Activated T-cell treated with anti-CD3 and anti-CD28 coated beads, Interleukin-2, amount 50 U/mL, for 24 hours (primary cell): ENCODE measurements at regions not wholly inside any gene's neighbourhood (a gene's known extent, or its start where the extent isn't known, plus 50 kb on each side); places are given as distances from the start of the nearest gene placed in this dataset.

Source experiments
- DNase-seq: peaks from one replicate; pipeline ENCODE4 v3.0.0-alpha.2; 2020
- H3K27ac Mint-ChIP-seq: 2 replicates; pipeline ENCODE4 v1.8.0; 2020; ENCODE audit warnings: mild to moderate bottlenecking, mixed read lengths
- H3K27me3 Mint-ChIP-seq: 2 replicates; pipeline ENCODE4 v1.8.0; 2020; ENCODE audit warnings: mixed read lengths
- H3K36me3 Mint-ChIP-seq: 2 replicates; pipeline ENCODE4 v1.8.0; 2020; ENCODE audit warnings: low read depth, mixed read lengths
- H3K4me1 Mint-ChIP-seq: 2 replicates; pipeline ENCODE4 v1.8.0; 2020; ENCODE audit warnings: low read depth, mixed read lengths
- H3K4me3 Mint-ChIP-seq: 2 replicates; pipeline ENCODE4 v1.8.0; 2020; ENCODE audit warnings: mild to moderate bottlenecking, moderate library complexity, mixed read lengths
- H3K9me3 Mint-ChIP-seq: 2 replicates; pipeline ENCODE4 v1.8.0; 2020; ENCODE audit warnings: mixed read lengths

GRCh38 chr21:35764586-35764985, 295.7 kb downstream of the SETD4 start:
- H3K9me3 Mint-ChIP-seq: no peaks in the 10 kb centered on the region
- H3K27me3 Mint-ChIP-seq: peaks cover 25% of the 10 kb centered on the region
- H3K4me1 Mint-ChIP-seq: no peaks in the 10 kb centered on the region
- no peak overlapping the region for H3K4me3 Mint-ChIP-seq
- no peak overlapping the region for H3K27ac Mint-ChIP-seq
- DNase-seq: no peak
- H3K36me3 Mint-ChIP-seq: no peaks in the 10 kb centered on the region

GRCh38 chr21:35764077-35764476, 296.2 kb downstream of the SETD4 start:
- Mint-ChIP-seq H3K36me3 (no peaks in the 10 kb centered on the region), H3K4me1 (no peaks in the 10 kb centered on the region), H3K27me3 (peaks cover 28% of the 10 kb centered on the region), H3K9me3 (no peaks in the 10 kb centered on the region), H3K4me3 (no peak overlapping the region), H3K27ac (no peak overlapping the region)
- DNase-seq: no peak

GRCh38 chr21:35754583-35754982, 305.7 kb downstream of the SETD4 start:
- H3K36me3 Mint-ChIP-seq: no peaks in the 10 kb centered on the region
- peaks cover 69% of the 10 kb centered on the region for H3K27me3 Mint-ChIP-seq
- H3K4me3 Mint-ChIP-seq: no peak overlapping the region
- DNase-seq: no peak
- H3K4me1 Mint-ChIP-seq: no peaks in the 10 kb centered on the region
- H3K27ac Mint-ChIP-seq: no peak overlapping the region
- H3K9me3 Mint-ChIP-seq: peaks cover 3% of the 10 kb centered on the region

GRCh38 chr21:35753308-35753707, 307.0 kb downstream of the SETD4 start:
- Mint-ChIP-seq H3K9me3 (peaks cover 3% of the 10 kb centered on the region), H3K27ac (no peak overlapping the region), H3K36me3 (no peaks in the 10 kb centered on the region), H3K27me3 (peaks cover 64% of the 10 kb centered on the region), H3K4me3 (no peak overlapping the region), H3K4me1 (peaks cover 7% of the 10 kb centered on the region)
- DNase-seq: no peak

- Mint-ChIP-seq H3K36me3 (no peaks in the 10 kb centered on the region), H3K4me3 (no peak overlapping the region), H3K9me3 (peaks cover 3% of the 10 kb centered on the region), H3K27ac (no peak overlapping the region), H3K27me3 (peaks cover 63% of the 10 kb centered on the region), H3K4me1 (peaks cover 9% of the 10 kb centered on the region)
- no peak for DNase-seq
Observed at GRCh38 chr21:35751171-35751570, 309.2 kb downstream of the SETD4 start.

GRCh38 chr21:35749904-35750303, 310.4 kb downstream of the SETD4 start:
- H3K36me3 Mint-ChIP-seq: no peaks in the 10 kb centered on the region
- peaks cover 59% of the 10 kb centered on the region for H3K27me3 Mint-ChIP-seq
- peaks cover 18% of the 10 kb centered on the region for H3K4me1 Mint-ChIP-seq
- no peak for DNase-seq
- no peak overlapping the region for H3K4me3 Mint-ChIP-seq
- no peak overlapping the region for H3K27ac Mint-ChIP-seq
- peaks cover 3% of the 10 kb centered on the region for H3K9me3 Mint-ChIP-seq

- Mint-ChIP-seq H3K9me3 (peaks cover 3% of the 10 kb centered on the region), H3K4me3 (no peak overlapping the region), H3K36me3 (no peaks in the 10 kb centered on the region), H3K27me3 (peaks cover 63% of the 10 kb centered on the region), H3K27ac (no peak overlapping the region), H3K4me1 (peaks cover 18% of the 10 kb centered on the region)
- no peak for DNase-seq
Observed at GRCh38 chr21:35748678-35749314, 311.5 kb downstream of the SETD4 start.

GRCh38 chr21:35743571-35743970, 316.8 kb downstream of the SETD4 start:
- Mint-ChIP-seq H3K4me1 (peaks cover 14% of the 10 kb centered on the region), H3K4me3 (no peak overlapping the region), H3K27ac (no peak overlapping the region)

GRCh38 chr21:35738347-35738961, 321.9 kb downstream of the SETD4 start:
- no peak for DNase-seq
- H3K27ac Mint-ChIP-seq: no peak overlapping the region
- no peak overlapping the region for H3K4me3 Mint-ChIP-seq
- no peaks in the 10 kb centered on the region for H3K9me3 Mint-ChIP-seq
- H3K27me3 Mint-ChIP-seq: peaks cover 21% of the 10 kb centered on the region
- H3K36me3 Mint-ChIP-seq: no peaks in the 10 kb centered on the region
- H3K4me1 Mint-ChIP-seq: peaks cover 2% of the 10 kb centered on the region

More at GRCh38 chr21:35743571-35743970, 316.8 kb downstream of the SETD4 start:
- no peak for DNase-seq
- no peaks in the 10 kb centered on the region for H3K9me3 Mint-ChIP-seq
- peaks cover 40% of the 10 kb centered on the region for H3K27me3 Mint-ChIP-seq
- no peaks in the 10 kb centered on the region for H3K36me3 Mint-ChIP-seq

- DNase-seq: no peak
- H3K27me3 Mint-ChIP-seq: peaks cover 16% of the 10 kb centered on the region
- H3K36me3 Mint-ChIP-seq: no peaks in the 10 kb centered on the region
- H3K9me3 Mint-ChIP-seq: no peaks in the 10 kb centered on the region
- H3K4me3 Mint-ChIP-seq: no peak overlapping the region
- H3K27ac Mint-ChIP-seq: no peak overlapping the region
- peaks cover 2% of the 10 kb centered on the region for H3K4me1 Mint-ChIP-seq
Observed at GRCh38 chr21:35737899-35738346, 322.4 kb downstream of the SETD4 start.

GRCh38 chr21:35737449-35737848, 322.9 kb downstream of the SETD4 start:
- Mint-ChIP-seq H3K9me3 (no peaks in the 10 kb centered on the region), H3K27ac (no peak overlapping the region), H3K4me3 (no peak overlapping the region), H3K27me3 (peaks cover 15% of the 10 kb centered on the region), H3K36me3 (no peaks in the 10 kb centered on the region), H3K4me1 (peaks cover 2% of the 10 kb centered on the region)
- DNase-seq: no peak

GRCh38 chr21:35732788-35733187, 327.5 kb downstream of the SETD4 start:
- peaks cover 29% of the 10 kb centered on the region for H3K27me3 Mint-ChIP-seq
- no peaks in the 10 kb centered on the region for H3K4me1 Mint-ChIP-seq
- H3K36me3 Mint-ChIP-seq: no peaks in the 10 kb centered on the region
- no peak for DNase-seq
- H3K27ac Mint-ChIP-seq: no peak overlapping the region
- no peak overlapping the region for H3K4me3 Mint-ChIP-seq
- H3K9me3 Mint-ChIP-seq: no peaks in the 10 kb centered on the region

GRCh38 chr21:35730325-35730724, 330.0 kb downstream of the SETD4 start:
- Mint-ChIP-seq H3K36me3 (no peaks in the 10 kb centered on the region), H3K4me3 (no peak overlapping the region), H3K4me1 (no peaks in the 10 kb centered on the region), H3K27ac (no peak overlapping the region), H3K9me3 (no peaks in the 10 kb centered on the region), H3K27me3 (peaks cover 46% of the 10 kb centered on the region)
- no peak for DNase-seq

- Mint-ChIP-seq H3K4me3 (no peak overlapping the region), H3K9me3 (no peaks in the 10 kb centered on the region), H3K4me1 (no peaks in the 10 kb centered on the region), H3K27ac (no peak overlapping the region), H3K27me3 (peaks cover 53% of the 10 kb centered on the region), H3K36me3 (no peaks in the 10 kb centered on the region)
- no peak for DNase-seq
Observed at GRCh38 chr21:35727830-35728229, 332.5 kb downstream of the SETD4 start.

- H3K27me3 Mint-ChIP-seq: peaks cover 48% of the 10 kb centered on the region
- DNase-seq: no peak
Observed at GRCh38 chr21:35724156-35724555, 336.2 kb downstream of the SETD4 start.

More at GRCh38 chr21:35724156-35724555, 336.2 kb downstream of the SETD4 start:
- no peaks in the 10 kb centered on the region for H3K9me3 Mint-ChIP-seq
- no peaks in the 10 kb centered on the region for H3K36me3 Mint-ChIP-seq
- H3K27ac Mint-ChIP-seq: no peak overlapping the region
- no peaks in the 10 kb centered on the region for H3K4me1 Mint-ChIP-seq
- no peak overlapping the region for H3K4me3 Mint-ChIP-seq
